ENCODE measurements at regions not wholly inside any gene's neighbourhood (a gene's known extent, or its start where the extent isn't known, plus 50 kb on each side); places are given as distances from the start of the nearest gene placed in this dataset.

DNA sequence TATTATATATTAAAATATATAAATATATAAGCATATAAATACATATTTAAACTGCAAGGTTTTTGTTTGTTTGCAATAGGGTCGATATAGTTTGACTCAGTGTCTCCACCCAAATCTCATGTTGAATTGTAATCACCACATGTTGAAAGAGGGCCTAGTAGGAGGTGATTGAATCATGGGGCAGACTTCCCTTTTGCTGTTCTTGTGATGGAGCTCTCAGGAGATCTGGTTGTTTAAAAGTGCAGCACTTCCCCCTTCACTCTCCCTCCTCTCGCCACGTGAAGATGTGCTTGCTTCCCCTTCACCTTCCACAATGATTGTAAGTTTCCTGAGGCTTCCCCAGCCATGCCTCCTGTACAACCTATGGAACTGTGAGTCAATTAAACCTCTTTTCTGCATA lies 2137.3 kb upstream of the CELF4 start:
- H3K27me3 ChIP-seq: no peaks in the 10 kb centered on the region
- 70% methylated on average over 3 of the region's 3 CpGs for WGBS (ENCODE audit: insufficient coverage, low coverage, low lambda C conversion rate, missing lambda C conversion rate)

DNA sequence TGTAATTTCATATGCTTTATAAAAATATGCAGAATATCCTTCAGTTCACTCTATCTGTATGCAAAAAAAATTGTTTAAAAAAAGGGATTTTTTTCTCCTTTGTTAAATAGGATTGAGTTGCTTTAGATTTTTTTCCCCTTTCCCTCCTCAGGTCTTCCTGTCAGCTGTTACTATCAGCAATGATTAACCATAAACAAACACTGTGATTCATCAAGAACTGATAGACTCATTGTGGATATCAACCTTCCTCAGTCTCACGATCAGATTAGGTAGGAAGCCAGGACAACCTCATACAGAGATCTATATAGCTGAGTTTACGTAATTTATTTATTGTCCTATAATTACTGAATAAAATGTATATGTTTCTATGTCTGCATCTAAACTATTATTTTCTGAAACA lies 2136.2 kb upstream of the CELF4 start:
- no peak for DNase-seq
- Histone ChIP-seq H3K4me3 (no peak overlapping the region), H3K27me3 (no peaks in the 10 kb centered on the region), H3K4me1 (peaks cover 0 to 4% (median 0%) of the 10 kb centered on the region in 4 donors), H3K9me3 (no peaks in the 10 kb centered on the region), H3K36me3 (no peaks in the 10 kb centered on the region), H3K27ac (no peak overlapping the region)
- no peak for TF ChIP-seq POLR2A (IDR thresholded peaks at IDR 0.05)
- TF ChIP-seq, protein P1, sequence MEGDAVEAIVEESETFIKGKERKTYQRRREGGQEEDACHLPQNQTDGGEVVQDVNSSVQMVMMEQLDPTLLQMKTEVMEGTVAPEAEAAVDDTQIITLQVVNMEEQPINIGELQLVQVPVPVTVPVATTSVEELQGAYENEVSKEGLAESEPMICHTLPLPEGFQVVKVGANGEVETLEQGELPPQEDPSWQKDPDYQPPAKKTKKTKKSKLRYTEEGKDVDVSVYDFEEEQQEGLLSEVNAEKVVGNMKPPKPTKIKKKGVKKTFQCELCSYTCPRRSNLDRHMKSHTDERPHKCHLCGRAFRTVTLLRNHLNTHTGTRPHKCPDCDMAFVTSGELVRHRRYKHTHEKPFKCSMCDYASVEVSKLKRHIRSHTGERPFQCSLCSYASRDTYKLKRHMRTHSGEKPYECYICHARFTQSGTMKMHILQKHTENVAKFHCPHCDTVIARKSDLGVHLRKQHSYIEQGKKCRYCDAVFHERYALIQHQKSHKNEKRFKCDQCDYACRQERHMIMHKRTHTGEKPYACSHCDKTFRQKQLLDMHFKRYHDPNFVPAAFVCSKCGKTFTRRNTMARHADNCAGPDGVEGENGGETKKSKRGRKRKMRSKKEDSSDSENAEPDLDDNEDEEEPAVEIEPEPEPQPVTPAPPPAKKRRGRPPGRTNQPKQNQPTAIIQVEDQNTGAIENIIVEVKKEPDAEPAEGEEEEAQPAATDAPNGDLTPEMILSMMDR (IDR thresholded peaks at IDR 0.05): no peak
- intact Hi-C loops (cut with DNase I): no loop called here
- peak; percentile 64 to 99 (median 79) for ATAC-seq
- WGBS (ENCODE audit: insufficient coverage, low coverage, low lambda C conversion rate, missing lambda C conversion rate): 41% methylated on average over 2 of the region's 2 CpGs

More for the DNA sequence above, 2137.3 kb upstream of the CELF4 start:
- Histone ChIP-seq H3K9me3 (no peaks in the 10 kb centered on the region), H3K27ac (no peak overlapping the region), H3K4me3 (no peak overlapping the region), H3K4me1 (peaks cover 0 to 4% (median 0%) of the 10 kb centered on the region in 4 donors), H3K36me3 (no peaks in the 10 kb centered on the region)
- DNase-seq: no peak
- no peak for ATAC-seq
- TF ChIP-seq, protein P1 (IDR thresholded peaks at IDR 0.05): no peak
- no peak for TF ChIP-seq POLR2A (IDR thresholded peaks at IDR 0.05)
- intact Hi-C loops (cut with DNase I): no loop called here

DNA sequence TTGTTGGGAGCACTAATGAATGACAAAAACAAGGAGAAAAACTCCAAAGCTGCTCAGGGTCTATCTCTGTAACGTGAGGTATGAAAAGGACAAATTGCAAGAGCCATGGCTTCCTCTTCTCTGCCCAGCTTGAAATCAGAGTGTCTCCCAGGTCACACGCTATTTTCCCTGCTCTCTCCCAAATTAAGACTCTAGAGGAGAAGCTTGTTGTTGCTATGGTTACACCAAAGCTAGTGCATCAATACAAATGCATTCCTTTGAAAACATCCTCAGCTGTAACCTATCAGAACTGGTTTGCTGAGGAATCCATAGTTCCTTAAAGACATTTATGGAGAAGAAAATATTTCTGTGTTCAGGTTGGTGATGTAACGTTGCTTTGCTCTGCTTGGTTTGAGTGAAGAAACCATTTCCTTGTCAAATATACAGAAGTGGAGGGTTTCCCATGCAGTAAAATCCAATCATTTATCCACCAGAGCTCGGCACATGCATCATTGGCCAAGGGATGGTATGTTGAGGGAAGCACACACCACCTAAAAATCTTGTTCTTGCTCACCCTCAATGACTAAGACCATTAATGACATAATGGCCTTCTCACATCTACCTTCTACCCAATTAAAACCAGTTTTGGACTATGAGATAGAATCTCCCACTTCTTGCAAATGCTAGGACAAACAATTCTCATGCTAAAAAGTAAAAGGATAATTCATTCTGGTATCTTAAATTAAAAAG lies 2135.6 kb upstream of the CELF4 start:
- Histone ChIP-seq H3K27me3 (no peaks in the 10 kb centered on the region), H3K4me3 (no peak overlapping the region), H3K9me3 (no peaks in the 10 kb centered on the region), H3K36me3 (no peaks in the 10 kb centered on the region), H3K27ac (no peak overlapping the region), H3K4me1 (peaks cover 0 to 4% (median 0%) of the 10 kb centered on the region in 4 donors)
- no peak for TF ChIP-seq POLR2A (IDR thresholded peaks at IDR 0.05)
- TF ChIP-seq, protein P1 (IDR thresholded peaks at IDR 0.05): no peak
- 65% methylated on average over 3 of the region's 4 CpGs for WGBS (ENCODE audit: insufficient coverage, low coverage, low lambda C conversion rate, missing lambda C conversion rate)
- intact Hi-C loops (cut with DNase I): no loop called here
- ATAC-seq (no peak), DNase-seq (no peak)

DNA sequence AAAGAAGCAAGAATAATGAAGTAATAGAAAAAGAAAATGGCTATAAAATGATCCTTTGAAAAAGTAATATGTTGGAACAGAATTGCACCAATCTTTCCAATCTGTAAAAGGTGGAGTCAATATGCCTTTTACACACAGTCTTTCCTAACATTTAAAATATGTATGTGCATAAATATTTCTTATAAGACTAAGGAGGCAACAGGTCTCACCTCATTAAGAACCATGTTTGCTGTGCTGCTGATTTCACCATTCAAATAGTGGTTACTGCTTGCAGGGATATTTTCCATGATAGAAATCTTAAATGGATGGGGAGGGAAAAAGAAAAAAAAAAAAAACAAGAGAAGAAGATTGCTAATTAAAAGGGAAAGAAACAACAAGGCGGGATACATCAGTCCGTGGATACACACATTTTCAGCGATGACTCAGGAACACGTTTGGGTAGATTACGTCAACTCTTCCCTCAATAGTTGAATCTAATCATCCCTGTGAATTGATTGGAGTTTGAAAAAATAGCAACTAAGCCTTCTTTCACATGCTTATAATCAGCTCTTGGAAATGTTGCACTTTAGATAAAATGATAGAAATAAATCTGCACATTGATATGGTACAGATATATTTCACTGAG lies 2133.9 kb upstream of the CELF4 start:
- Histone ChIP-seq H3K36me3 (no peaks in the 10 kb centered on the region), H3K4me3 (no peak overlapping the region), H3K4me1 (peaks cover 0 to 4% (median 0%) of the 10 kb centered on the region in 4 donors), H3K9me3 (no peaks in the 10 kb centered on the region), H3K27me3 (no peaks in the 10 kb centered on the region), H3K27ac (no peak overlapping the region)
- 88% methylated on average over 5 of the region's 5 CpGs for WGBS (ENCODE audit: insufficient coverage, low coverage, low lambda C conversion rate, missing lambda C conversion rate)
- no peak for TF ChIP-seq POLR2A (IDR thresholded peaks at IDR 0.05)
- TF ChIP-seq, protein P1 (IDR thresholded peaks at IDR 0.05): no peak
- intact Hi-C loops (cut with DNase I): no loop called here
- ATAC-seq: no peak
- no peak for DNase-seq
